Duodenal mucosa (tissue), 2 donors: ENCODE measurements at regions not wholly inside any gene's neighbourhood (a gene's known extent, or its start where the extent isn't known, plus 50 kb on each side); places are given as distances from the start of the nearest gene placed in this dataset.

Experiments used
- H3K27ac ChIP-seq: one replicate; pipeline ENCODE4 v1.7.0; 2013; ENCODE audit warnings: low read depth, low read length
- H3K27me3 ChIP-seq, 2 donors: one replicate each; pipeline ENCODE4 v1.7.0; 2013; ENCODE audit warnings: low read length in 2 of 2, control low read depth in 1 of 2; ENCODE audit not compliant: insufficient read depth in 2 of 2, control insufficient read depth in 1 of 2
- H3K36me3 ChIP-seq, 2 donors: one replicate each; pipeline ENCODE4 v1.7.0; 2013; ENCODE audit warnings: low read length in 2 of 2, control low read depth in 1 of 2; ENCODE audit not compliant: insufficient read depth in 2 of 2, control insufficient read depth in 1 of 2
- H3K4me1 ChIP-seq, 2 donors: one replicate each; pipeline ENCODE4 v1.7.0; 2013; ENCODE audit warnings: low read length in 2 of 2, control low read depth in 1 of 2; ENCODE audit not compliant: insufficient read depth in 2 of 2, control insufficient read depth in 1 of 2
- H3K4me3 ChIP-seq, 2 donors: one replicate each; pipeline ENCODE4 v1.7.0; 2013; ENCODE audit warnings: low read length in 2 of 2, low read depth in 1 of 2
- H3K9ac ChIP-seq, 2 donors: one replicate each; pipeline ENCODE4 v1.7.0; 2013; ENCODE audit warnings: low read length in 2 of 2, low read depth in 1 of 2
- H3K9me3 ChIP-seq, 2 donors: one replicate each; pipeline ENCODE4 v1.7.0; 2013; ENCODE audit warnings: low read length in 2 of 2, control low read depth in 1 of 2; ENCODE audit not compliant: control insufficient read depth in 1 of 2

DNA sequence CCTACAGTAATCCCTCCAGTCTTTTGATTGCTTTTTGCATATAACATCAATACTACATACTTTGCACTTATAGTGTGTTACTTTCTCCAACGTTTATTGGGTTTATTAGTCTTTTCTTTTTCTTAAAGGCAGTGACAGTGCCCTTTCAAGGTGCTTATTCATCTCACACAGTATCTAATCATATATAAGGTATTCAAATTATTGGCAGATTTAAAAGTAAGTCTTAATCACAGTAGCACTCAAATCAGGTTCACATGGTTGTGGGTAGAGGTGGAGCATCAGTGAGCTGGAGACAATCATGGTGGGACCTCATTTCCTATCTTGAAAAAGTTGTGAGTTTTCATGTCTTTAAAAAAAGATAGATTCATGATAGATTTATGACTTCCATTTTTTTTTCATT lies 706.2 kb downstream of the GALC start:
- Histone ChIP-seq H3K27me3 (no peaks in the 10 kb centered on the region), H3K9me3 (peaks cover 3 to 4% of the 10 kb centered on the region in 2 donors), H3K27ac (no peak overlapping the region), H3K36me3 (no peaks in the 10 kb centered on the region), H3K4me3 (no peak overlapping the region), H3K4me1 (no peaks in the 10 kb centered on the region), H3K9ac (no peak overlapping the region)

DNA sequence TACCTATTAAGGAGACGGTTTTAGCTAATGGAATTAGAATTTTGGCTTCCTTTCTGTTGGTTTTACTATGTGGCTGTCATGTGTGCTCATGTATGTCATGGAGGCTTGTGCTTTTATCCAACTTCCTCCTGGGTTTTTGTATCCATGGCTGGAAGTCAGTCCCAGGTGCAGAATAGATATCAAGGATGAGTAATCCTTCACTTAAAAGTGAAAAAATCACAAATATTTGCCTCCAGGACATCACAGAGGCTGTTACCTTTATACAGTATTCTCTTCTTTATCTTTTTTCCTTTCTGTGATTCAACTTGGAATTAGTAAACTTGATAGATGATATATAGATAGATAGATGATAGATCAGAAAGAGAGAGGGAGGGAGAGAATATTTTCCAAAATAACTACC lies 706.8 kb downstream of the GALC start:
- H3K27ac ChIP-seq = no peak overlapping the region
- H3K4me1 ChIP-seq = no peaks in the 10 kb centered on the region
- H3K4me3 ChIP-seq = no peak overlapping the region
- H3K9me3 ChIP-seq = peaks cover 3 to 4% of the 10 kb centered on the region in 2 donors
- H3K27me3 ChIP-seq = no peaks in the 10 kb centered on the region
- no peaks in the 10 kb centered on the region for H3K36me3 ChIP-seq
- H3K9ac ChIP-seq = no peak overlapping the region

DNA sequence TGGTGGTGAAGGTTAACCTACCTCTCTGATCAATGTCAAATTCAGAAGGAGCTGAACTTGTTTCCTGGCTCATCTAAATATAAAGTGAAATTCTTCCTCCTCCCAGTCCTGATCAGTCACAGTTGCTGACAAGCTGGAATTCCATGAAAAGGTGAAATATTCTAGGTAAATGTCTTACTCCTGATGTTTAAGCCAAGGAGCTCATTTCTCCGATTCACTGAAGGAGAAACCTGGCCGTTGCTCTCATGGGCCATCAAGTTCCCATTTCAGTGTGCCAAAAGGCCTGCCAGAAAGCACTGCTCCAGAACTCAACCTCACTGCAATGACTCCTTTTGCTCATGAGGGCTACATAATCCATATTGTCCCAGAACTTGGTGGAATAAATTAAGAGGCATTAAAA lies 707.5 kb downstream of the GALC start:
- no peak overlapping the region for H3K9ac ChIP-seq
- no peaks in the 10 kb centered on the region for H3K27me3 ChIP-seq
- no peak overlapping the region for H3K4me3 ChIP-seq
- no peak overlapping the region for H3K27ac ChIP-seq
- no peaks in the 10 kb centered on the region for H3K36me3 ChIP-seq
- H3K9me3 ChIP-seq = peaks cover 3 to 4% of the 10 kb centered on the region in 2 donors
- H3K4me1 ChIP-seq = no peaks in the 10 kb centered on the region

DNA sequence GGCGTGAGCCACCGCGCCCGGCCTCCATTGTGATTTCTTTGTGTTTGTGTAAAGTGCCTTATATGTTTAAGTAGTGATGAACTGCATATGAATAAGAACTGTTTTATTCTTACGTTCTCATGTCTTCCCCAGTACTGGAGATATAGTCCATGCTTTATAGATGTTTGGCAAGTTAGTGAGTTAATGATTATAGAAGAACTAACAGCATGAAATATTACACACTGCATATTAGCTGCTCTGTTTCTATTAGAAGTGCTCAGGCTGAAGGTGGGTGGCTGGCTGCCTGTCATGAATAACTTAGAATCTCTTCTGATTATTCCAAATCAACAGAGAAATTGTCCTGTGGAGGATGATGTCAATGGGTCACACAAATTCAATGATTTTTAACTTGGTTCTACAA lies 709.4 kb downstream of the GALC start:
- Histone ChIP-seq H3K4me3 (no peak overlapping the region), H3K27ac (no peak overlapping the region), H3K27me3 (no peaks in the 10 kb centered on the region), H3K36me3 (no peaks in the 10 kb centered on the region), H3K9me3 (peaks cover 3 to 10% of the 10 kb centered on the region in 2 donors), H3K4me1 (no peaks in the 10 kb centered on the region), H3K9ac (no peak overlapping the region)

DNA sequence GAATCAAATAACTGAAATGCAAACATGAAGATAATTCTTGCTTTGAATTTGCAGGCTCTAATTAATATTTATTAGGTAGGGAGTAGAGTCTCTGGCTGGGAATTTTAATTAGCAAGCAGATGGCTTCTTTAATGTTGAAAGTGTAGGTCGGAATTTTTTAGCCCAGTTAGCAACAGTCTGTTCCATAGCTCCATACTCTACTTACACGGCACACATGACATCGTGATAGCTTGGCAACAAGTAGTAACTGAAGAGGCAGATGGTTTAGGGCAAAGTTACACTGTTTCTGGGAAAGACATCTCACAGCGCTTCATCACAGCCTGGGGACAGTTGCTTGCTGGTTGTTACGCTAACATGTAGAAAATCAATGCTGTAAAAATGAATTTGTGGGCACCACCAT lies 710.7 kb downstream of the GALC start:
- H3K36me3 ChIP-seq = no peaks in the 10 kb centered on the region

DNA sequence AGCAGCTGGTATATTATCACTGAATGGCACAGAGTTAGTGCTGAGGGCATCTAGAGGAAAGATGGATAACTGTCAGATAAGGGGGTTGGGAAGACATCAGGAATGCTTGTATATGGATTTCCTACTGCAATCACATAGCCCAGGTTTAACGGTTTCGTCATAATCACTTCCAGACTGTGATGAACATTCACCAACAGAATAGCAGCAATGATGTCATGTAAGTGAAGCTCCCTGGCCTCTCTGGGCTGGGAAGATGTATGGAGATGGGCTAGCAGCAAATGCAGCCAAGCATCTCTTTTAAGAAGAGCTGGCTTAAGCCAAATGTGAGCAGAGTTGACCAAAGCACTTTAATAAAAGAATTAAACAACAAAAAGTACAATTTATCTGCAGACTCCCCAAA lies 714.6 kb downstream of the GALC start:
- H3K36me3 ChIP-seq = no peaks in the 10 kb centered on the region
- no peaks in the 10 kb centered on the region for H3K4me1 ChIP-seq
- no peak overlapping the region for H3K27ac ChIP-seq
- H3K9ac ChIP-seq = no peak overlapping the region
- H3K9me3 ChIP-seq = peaks cover 8 to 14% of the 10 kb centered on the region in 2 donors
- no peaks in the 10 kb centered on the region for H3K27me3 ChIP-seq
- H3K4me3 ChIP-seq = no peak overlapping the region

More for the DNA sequence above, 710.7 kb downstream of the GALC start:
- Histone ChIP-seq H3K27me3 (no peaks in the 10 kb centered on the region), H3K27ac (no peak overlapping the region), H3K9ac (no peak overlapping the region), H3K4me3 (no peak overlapping the region), H3K9me3 (peaks cover 3 to 13% of the 10 kb centered on the region in 2 donors), H3K4me1 (no peaks in the 10 kb centered on the region)

DNA sequence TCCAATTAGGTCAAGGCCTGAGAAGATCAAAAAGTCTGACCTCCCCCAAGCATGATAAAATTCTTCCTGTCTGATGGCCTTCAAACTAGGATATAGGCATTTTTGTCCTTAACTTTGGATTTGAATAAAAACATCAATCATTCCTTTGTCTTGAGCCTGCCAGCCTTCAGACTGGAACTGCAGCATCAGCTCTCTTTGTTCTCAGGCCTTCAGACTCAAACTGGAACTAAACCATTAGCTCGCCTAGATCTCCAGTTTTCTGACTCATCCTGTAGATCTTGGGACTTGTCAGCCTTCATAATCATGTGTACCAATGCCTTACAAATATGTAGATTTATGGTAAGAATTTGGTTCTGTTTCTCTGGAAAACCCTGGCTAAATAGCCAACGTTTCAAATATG lies 721.7 kb downstream of the GALC start:
- no peaks in the 10 kb centered on the region for H3K36me3 ChIP-seq
- no peaks in the 10 kb centered on the region for H3K4me1 ChIP-seq
- no peak overlapping the region for H3K9ac ChIP-seq
- H3K9me3 ChIP-seq = peaks cover 8 to 19% of the 10 kb centered on the region in 2 donors
- no peak overlapping the region for H3K27ac ChIP-seq
- no peak overlapping the region for H3K4me3 ChIP-seq
- H3K27me3 ChIP-seq = no peaks in the 10 kb centered on the region

DNA sequence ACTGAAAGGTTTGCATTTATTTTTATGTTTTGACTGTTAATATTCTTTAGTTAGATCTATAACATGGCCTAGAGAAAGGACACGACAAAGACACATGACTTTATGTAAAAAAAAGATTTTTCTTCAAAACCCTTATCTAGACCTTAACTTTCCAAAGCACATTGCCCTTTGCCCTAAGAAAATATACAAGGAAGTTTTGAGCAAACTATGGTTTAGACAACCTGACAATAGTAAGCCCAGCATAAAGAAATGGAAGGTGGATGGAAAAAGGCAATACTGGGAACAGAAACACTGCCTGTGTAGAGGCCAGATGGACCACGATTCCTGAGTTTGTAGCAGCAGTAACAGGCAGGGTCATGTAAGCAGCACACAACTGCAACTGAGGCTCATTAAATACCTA lies 724.0 kb downstream of the GALC start:
- Histone ChIP-seq H3K9me3 (peaks cover 3 to 23% of the 10 kb centered on the region in 2 donors), H3K27me3 (no peaks in the 10 kb centered on the region), H3K4me1 (no peaks in the 10 kb centered on the region), H3K27ac (no peak overlapping the region), H3K4me3 (no peak overlapping the region), H3K36me3 (no peaks in the 10 kb centered on the region), H3K9ac (no peak overlapping the region)

DNA sequence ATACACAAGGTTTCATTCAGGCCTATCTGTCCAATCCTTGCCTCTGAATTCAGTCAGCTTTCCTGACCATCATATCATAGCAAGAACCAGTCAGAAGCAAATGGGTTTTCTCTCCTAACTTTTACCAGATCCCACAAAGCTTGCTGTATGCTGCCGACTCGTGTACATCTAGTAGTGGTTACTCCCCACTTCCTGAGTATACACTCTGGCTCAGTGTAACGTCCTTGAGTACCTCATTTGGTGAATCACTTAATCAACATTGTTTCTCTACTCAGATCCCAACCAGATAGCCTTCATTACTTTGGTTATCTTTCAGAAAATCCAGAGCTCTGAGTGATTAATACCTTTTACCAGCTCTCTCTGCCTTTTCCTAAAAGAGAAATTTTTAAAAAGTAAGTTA lies 728.2 kb downstream of the GALC start:
- H3K4me3 ChIP-seq = no peak overlapping the region
- no peak overlapping the region for H3K27ac ChIP-seq
- H3K27me3 ChIP-seq = no peaks in the 10 kb centered on the region
- H3K9ac ChIP-seq = no peak overlapping the region
- H3K36me3 ChIP-seq = no peaks in the 10 kb centered on the region
- H3K9me3 ChIP-seq = peaks cover 2 to 8% of the 10 kb centered on the region in 2 donors
- no peaks in the 10 kb centered on the region for H3K4me1 ChIP-seq

DNA sequence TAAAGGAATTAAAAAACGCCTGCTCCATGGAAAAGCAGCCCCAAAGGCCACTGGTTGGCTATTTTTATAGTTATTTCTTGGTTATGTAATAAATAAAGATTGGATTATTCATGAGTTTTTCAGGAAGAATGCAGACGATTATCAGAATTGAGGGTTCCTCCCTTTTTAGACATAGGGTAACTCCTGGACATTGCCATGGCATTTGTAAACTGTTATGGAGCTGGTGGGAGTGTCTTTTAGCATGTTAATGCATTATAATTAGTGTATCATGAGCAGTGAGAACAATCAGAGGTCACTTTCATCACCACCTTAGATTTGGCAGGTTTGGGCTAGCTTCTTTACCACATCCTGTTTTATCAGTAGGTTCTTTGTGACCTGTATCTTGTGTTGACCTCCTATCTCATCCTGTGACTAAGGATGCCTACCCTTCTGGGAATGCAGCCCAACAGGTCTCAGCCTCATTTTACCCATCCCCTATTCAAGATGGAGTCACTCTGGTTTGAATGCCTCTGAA lies 728.7 kb downstream of the GALC start:
- H3K9ac ChIP-seq = no peak overlapping the region
- H3K27me3 ChIP-seq = no peaks in the 10 kb centered on the region
- H3K27ac ChIP-seq = no peak overlapping the region
- H3K4me3 ChIP-seq = no peak overlapping the region
- peaks cover 2 to 8% of the 10 kb centered on the region in 2 donors for H3K9me3 ChIP-seq
- no peaks in the 10 kb centered on the region for H3K36me3 ChIP-seq
- H3K4me1 ChIP-seq = no peaks in the 10 kb centered on the region

DNA sequence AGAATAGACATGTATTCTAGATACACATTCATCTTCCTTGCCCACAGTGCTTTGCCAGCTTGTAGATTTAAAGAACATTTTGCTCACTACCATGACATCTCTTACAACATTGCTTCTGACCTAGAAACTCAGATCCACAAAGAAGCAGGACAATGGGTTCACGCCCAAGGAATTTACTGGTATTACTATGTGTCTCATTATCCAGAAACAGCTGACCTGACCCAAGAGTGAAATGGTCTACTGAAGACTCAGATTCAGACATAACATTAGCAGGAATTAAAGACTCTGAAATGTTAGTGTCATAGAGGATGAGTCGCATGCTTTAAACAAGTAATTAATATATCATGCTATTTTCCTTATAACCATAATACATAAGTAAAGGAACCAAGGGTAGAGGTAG lies 731.4 kb downstream of the GALC start:
- no peak overlapping the region for H3K9ac ChIP-seq
- H3K36me3 ChIP-seq = no peaks in the 10 kb centered on the region
- no peak overlapping the region for H3K27ac ChIP-seq
- peaks cover 10 to 16% of the 10 kb centered on the region in 2 donors for H3K9me3 ChIP-seq
- no peak overlapping the region for H3K4me3 ChIP-seq
- H3K4me1 ChIP-seq = no peaks in the 10 kb centered on the region
- no peaks in the 10 kb centered on the region for H3K27me3 ChIP-seq
